C4-2B (cell line): ENCODE measurements at regions not wholly inside any gene's neighbourhood (a gene's known extent, or its start where the extent isn't known, plus 50 kb on each side); places are given as distances from the start of the nearest gene placed in this dataset.

Experiments
- ZFX ChIP-seq: fragments of 450-650 bp; IDR thresholded peaks from 2 replicates; pipeline ENCODE4 v1.6.1; 2017
- TF ChIP-seq, protein P1 (sequence below): fragments of 450-650 bp; conservative IDR thresholded peaks from 2 replicates; pipeline ENCODE4 v1.5.1; 2017; ENCODE audit warnings: mild to moderate bottlenecking

DNA sequence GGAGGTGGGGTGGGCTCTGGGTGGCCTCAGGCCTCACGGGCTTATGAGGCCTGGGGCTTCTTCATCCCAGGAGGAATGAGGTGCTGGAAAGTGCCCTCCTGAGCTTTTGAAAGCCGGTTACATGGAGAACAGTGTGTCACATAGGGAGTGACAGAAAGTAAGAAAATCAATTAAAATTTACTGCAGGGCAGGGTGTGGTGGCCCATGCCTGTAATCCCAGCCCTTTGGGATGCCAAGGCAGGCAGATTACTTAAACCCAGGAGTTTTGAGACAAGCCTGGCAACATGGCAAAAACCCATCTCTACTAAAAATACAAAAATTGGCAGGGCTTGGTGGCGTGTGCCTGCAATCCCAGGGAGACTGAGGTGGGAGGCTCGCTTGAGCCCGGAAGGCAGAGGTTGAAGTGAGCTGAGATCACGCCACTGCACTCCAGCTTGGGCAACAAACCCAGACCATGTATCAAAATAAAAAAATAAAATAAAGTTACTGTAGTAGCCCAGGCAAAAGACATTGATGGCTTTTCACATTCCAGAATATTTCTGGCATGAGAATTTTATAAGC, 125.8 kb upstream of the DAPK1 start:
- TF ChIP-seq, protein P1, sequence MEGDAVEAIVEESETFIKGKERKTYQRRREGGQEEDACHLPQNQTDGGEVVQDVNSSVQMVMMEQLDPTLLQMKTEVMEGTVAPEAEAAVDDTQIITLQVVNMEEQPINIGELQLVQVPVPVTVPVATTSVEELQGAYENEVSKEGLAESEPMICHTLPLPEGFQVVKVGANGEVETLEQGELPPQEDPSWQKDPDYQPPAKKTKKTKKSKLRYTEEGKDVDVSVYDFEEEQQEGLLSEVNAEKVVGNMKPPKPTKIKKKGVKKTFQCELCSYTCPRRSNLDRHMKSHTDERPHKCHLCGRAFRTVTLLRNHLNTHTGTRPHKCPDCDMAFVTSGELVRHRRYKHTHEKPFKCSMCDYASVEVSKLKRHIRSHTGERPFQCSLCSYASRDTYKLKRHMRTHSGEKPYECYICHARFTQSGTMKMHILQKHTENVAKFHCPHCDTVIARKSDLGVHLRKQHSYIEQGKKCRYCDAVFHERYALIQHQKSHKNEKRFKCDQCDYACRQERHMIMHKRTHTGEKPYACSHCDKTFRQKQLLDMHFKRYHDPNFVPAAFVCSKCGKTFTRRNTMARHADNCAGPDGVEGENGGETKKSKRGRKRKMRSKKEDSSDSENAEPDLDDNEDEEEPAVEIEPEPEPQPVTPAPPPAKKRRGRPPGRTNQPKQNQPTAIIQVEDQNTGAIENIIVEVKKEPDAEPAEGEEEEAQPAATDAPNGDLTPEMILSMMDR, result no peak
- TF ChIP-seq ZFX, result no peak
